B cell (primary cell): ENCODE measurements at regions not wholly inside any gene's neighbourhood (a gene's known extent, or its start where the extent isn't known, plus 50 kb on each side); places are given as distances from the start of the nearest gene placed in this dataset.

Experiments
- EZH2 ChIP-seq: IDR thresholded peaks from 2 replicates; pipeline ENCODE4 v1.6.1; 2012; ENCODE audit warnings: borderline replicate concordance, low read depth, mild to moderate bottlenecking, moderate library complexity, low read length; ENCODE audit not compliant: insufficient read depth, poor library complexity, severe bottlenecking
- TF ChIP-seq, protein P1 (sequence below): fragments of 200-600 bp; IDR thresholded peaks from one replicate; pipeline ENCODE4 v1.8.0; 2022; ENCODE audit warnings: antibody characterized with exemption, mild to moderate bottlenecking

DNA sequence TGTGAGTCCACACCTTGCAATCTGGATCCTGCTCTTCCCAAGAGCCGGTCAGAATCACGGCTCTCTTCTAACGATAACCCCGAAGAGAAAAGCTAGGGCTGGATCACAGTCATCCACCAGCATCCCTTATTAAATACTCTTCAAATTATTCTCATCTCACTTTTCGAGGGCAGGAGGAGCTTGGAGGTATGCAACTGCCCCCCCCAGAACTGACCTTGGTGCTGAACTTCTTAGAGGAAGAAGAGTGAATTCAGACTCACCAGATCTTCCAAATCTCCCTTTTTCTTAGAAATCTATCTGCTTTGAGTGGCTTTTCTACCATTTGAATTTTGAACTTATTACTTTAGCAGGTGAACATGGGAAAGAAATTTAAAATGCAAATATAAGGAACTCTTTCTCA is 75.7 kb downstream of the MED10 start:
- TF ChIP-seq, protein P1, sequence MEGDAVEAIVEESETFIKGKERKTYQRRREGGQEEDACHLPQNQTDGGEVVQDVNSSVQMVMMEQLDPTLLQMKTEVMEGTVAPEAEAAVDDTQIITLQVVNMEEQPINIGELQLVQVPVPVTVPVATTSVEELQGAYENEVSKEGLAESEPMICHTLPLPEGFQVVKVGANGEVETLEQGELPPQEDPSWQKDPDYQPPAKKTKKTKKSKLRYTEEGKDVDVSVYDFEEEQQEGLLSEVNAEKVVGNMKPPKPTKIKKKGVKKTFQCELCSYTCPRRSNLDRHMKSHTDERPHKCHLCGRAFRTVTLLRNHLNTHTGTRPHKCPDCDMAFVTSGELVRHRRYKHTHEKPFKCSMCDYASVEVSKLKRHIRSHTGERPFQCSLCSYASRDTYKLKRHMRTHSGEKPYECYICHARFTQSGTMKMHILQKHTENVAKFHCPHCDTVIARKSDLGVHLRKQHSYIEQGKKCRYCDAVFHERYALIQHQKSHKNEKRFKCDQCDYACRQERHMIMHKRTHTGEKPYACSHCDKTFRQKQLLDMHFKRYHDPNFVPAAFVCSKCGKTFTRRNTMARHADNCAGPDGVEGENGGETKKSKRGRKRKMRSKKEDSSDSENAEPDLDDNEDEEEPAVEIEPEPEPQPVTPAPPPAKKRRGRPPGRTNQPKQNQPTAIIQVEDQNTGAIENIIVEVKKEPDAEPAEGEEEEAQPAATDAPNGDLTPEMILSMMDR = no peak
- no peak for TF ChIP-seq EZH2
